ENCODE measurements at regions not wholly inside any gene's neighbourhood (a gene's known extent, or its start where the extent isn't known, plus 50 kb on each side); places are given as distances from the start of the nearest gene placed in this dataset.

DNA sequence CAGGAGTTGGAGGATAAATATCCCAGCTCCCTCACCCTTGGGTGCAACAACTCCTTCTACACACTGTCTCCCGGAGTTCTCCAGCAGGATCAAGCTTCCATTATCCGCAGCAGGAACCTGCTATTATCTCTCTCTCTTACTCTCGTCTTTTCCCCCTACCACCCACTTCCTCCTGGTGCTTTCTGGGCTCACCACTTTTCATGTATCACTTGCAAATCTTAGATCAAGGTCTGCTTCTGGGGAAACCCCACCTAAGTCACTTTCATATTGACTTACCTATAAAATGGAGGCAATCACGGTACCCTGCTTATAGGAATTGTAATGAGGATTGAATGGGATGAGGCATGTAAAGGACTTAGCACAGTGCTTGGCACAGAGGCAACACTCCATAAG, 589.5 kb downstream of the BCOR start:
- WGBS (ENCODE audit: extremely low coverage, insufficient coverage, low lambda C conversion rate): no CpG with 5 or more reads among the region's 4 CpGs
- Histone ChIP-seq H2BK120ac (ENCODE audit: low read depth, low read length) (no peak overlapping the region), H2BK5ac (ENCODE audit: low read length) (no peak overlapping the region), H2BK15ac (replicated peaks; ENCODE audit: low read depth) (no peak overlapping the region), H3K4me1 (ENCODE audit: control insufficient read depth, low read depth, low read length) (no peaks in the 10 kb centered on the region), H3K4me2 (ENCODE audit: low read length) (no peak overlapping the region), H3K36me3 (ENCODE audit: control insufficient read depth, insufficient read depth, low read length) (no peaks in the 10 kb centered on the region), H3K4me3 (ENCODE audit: low read length) (no peak overlapping the region), H3K56ac (ENCODE audit: low read length) (no peak overlapping the region), H3K23ac (ENCODE audit: low read length) (no peak overlapping the region), H3K27ac (ENCODE audit: low read depth, low read length) (no peak overlapping the region), H4K5ac (ENCODE audit: low read length) (no peak overlapping the region), H2AK5ac (ENCODE audit: low read length) (no peak overlapping the region), H3K4ac (ENCODE audit: low read depth, low read length) (no peak overlapping the region), H3K9ac (ENCODE audit: low read length) (no peak overlapping the region), H3K79me1 (ENCODE audit: low read length) (no peaks in the 10 kb centered on the region), H3K79me2 (ENCODE audit: control insufficient read depth, insufficient read depth, low read length) (no peaks in the 10 kb centered on the region), H3K27me3 (ENCODE audit: insufficient read depth, low read length, poor library complexity) (no peaks in the 10 kb centered on the region), H3K18ac (ENCODE audit: low read length) (no peak overlapping the region), H4K8ac (ENCODE audit: low read depth, low read length) (no peak overlapping the region)
- DNase-seq: no peak

DNA sequence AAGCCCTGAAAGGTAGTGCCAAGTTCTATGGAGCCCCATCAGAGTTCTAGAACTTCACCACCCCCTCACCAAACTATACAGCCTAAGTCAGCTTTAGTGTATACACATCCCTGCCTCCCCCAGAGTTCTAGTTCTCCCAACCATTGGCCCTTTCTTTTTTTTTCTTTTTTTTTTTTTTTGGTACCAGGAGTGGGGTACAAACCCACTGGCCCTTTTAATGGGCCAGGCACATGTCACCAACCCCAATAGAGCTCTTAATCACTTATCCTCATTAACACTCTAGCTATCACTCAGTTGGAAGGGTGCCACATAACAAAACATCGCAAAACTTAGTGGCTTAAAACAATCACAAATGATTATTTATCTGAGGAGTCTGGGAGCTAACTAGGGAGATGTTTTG, 588.6 kb downstream of the BCOR start:
- Histone ChIP-seq H4K5ac (ENCODE audit: low read length) (no peak overlapping the region), H3K79me1 (ENCODE audit: low read length) (no peaks in the 10 kb centered on the region), H3K4me2 (ENCODE audit: low read length) (no peak overlapping the region), H3K79me2 (ENCODE audit: control insufficient read depth, insufficient read depth, low read length) (no peaks in the 10 kb centered on the region), H3K27me3 (ENCODE audit: insufficient read depth, low read length, poor library complexity) (no peaks in the 10 kb centered on the region), H3K4me3 (ENCODE audit: low read length) (no peak overlapping the region), H2BK15ac (replicated peaks; ENCODE audit: low read depth) (no peak overlapping the region), H3K36me3 (ENCODE audit: control insufficient read depth, insufficient read depth, low read length) (no peaks in the 10 kb centered on the region), H3K4ac (ENCODE audit: low read depth, low read length) (no peak overlapping the region), H3K23ac (ENCODE audit: low read length) (no peak overlapping the region), H4K8ac (ENCODE audit: low read depth, low read length) (no peak overlapping the region), H3K9ac (ENCODE audit: low read length) (no peak overlapping the region), H2AK5ac (ENCODE audit: low read length) (no peak overlapping the region), H3K4me1 (ENCODE audit: control insufficient read depth, low read depth, low read length) (no peaks in the 10 kb centered on the region), H2BK5ac (ENCODE audit: low read length) (no peak overlapping the region), H2BK120ac (ENCODE audit: low read depth, low read length) (no peak overlapping the region), H3K18ac (ENCODE audit: low read length) (no peak overlapping the region), H3K56ac (ENCODE audit: low read length) (no peak overlapping the region), H3K27ac (ENCODE audit: low read depth, low read length) (no peak overlapping the region)
- WGBS (ENCODE audit: extremely low coverage, insufficient coverage, low lambda C conversion rate): no CpG with 5 or more reads among the region's 1 CpG
- DNase-seq: no peak

DNA sequence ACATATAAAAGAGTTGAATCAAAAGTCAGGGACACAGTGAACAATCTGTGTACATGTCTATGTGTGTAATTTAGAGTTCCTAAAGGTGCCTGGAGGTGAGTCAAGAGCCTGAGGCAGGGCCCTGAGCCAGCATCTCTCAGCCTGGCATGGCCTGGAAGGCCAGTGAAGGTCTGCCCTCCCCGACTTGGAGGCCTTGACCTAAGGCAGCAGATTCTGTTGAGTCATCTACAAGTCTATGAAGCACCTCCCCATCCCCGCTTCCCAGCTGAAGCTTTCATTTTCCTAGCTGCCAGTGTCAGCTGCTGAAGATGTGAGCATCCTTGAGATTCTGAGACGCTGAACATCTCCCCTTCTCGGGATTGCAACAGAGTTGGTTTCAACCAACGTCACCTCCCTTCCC, 583.9 kb downstream of the BCOR start:
- Histone ChIP-seq H2BK5ac (ENCODE audit: low read length) (no peak overlapping the region), H4K5ac (ENCODE audit: low read length) (no peak overlapping the region), H3K56ac (ENCODE audit: low read length) (no peak overlapping the region), H3K79me2 (ENCODE audit: control insufficient read depth, insufficient read depth, low read length) (no peaks in the 10 kb centered on the region), H3K4me3 (ENCODE audit: low read length) (no peak overlapping the region), H3K4ac (ENCODE audit: low read depth, low read length) (no peak overlapping the region), H3K27ac (ENCODE audit: low read depth, low read length) (no peak overlapping the region), H3K4me2 (ENCODE audit: low read length) (no peak overlapping the region), H3K9ac (ENCODE audit: low read length) (no peak overlapping the region), H3K79me1 (ENCODE audit: low read length) (no peaks in the 10 kb centered on the region), H3K36me3 (ENCODE audit: control insufficient read depth, insufficient read depth, low read length) (no peaks in the 10 kb centered on the region), H3K4me1 (ENCODE audit: control insufficient read depth, low read depth, low read length) (no peaks in the 10 kb centered on the region), H3K27me3 (ENCODE audit: insufficient read depth, low read length, poor library complexity) (no peaks in the 10 kb centered on the region), H2BK15ac (replicated peaks; ENCODE audit: low read depth) (no peak overlapping the region), H2AK5ac (ENCODE audit: low read length) (no peak overlapping the region), H2BK120ac (ENCODE audit: low read depth, low read length) (no peak overlapping the region), H3K23ac (ENCODE audit: low read length) (no peak overlapping the region), H3K18ac (ENCODE audit: low read length) (no peak overlapping the region), H4K8ac (ENCODE audit: low read depth, low read length) (no peak overlapping the region)
- WGBS (ENCODE audit: extremely low coverage, insufficient coverage, low lambda C conversion rate): no CpG with 5 or more reads among the region's 5 CpGs
- no peak for DNase-seq

DNA sequence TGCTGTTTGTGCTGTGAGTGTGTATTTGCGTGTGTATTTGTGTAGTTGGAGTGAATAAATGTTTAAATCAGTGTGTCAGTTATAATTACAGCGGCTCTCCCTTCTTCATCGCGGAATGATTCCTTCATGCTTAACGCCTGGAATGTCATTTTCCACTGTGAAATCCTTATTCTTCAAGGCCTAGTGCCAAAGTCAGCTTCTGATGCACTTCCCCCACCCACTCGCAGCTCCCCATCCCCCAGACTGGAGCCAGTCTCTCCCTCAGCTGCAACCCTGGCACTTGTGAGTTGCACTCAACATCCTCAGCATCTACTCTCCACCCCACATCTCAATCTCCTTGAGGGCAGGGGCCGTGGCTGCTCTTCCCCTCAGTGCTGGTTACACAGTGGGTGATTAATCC, 583.0 kb downstream of the BCOR start:
- H4K5ac ChIP-seq (ENCODE audit: low read length): no peak overlapping the region
- no peak overlapping the region for H3K9ac ChIP-seq (ENCODE audit: low read length)
- H2BK120ac ChIP-seq (ENCODE audit: low read depth, low read length): no peak overlapping the region
- H3K4me2 ChIP-seq (ENCODE audit: low read length): no peak overlapping the region
- no peak overlapping the region for H2BK5ac ChIP-seq (ENCODE audit: low read length)
- no peaks in the 10 kb centered on the region for H3K79me2 ChIP-seq (ENCODE audit: control insufficient read depth, insufficient read depth, low read length)
- no peak overlapping the region for H3K4ac ChIP-seq (ENCODE audit: low read depth, low read length)
- H2AK5ac ChIP-seq (ENCODE audit: low read length): no peak overlapping the region
- H3K27me3 ChIP-seq (ENCODE audit: insufficient read depth, low read length, poor library complexity): no peaks in the 10 kb centered on the region
- no CpG with 5 or more reads among the region's 7 CpGs for WGBS (ENCODE audit: extremely low coverage, insufficient coverage, low lambda C conversion rate)
- H3K18ac ChIP-seq (ENCODE audit: low read length): no peak overlapping the region
- no peak overlapping the region for H3K4me3 ChIP-seq (ENCODE audit: low read length)
- H3K56ac ChIP-seq (ENCODE audit: low read length): no peak overlapping the region
- H3K36me3 ChIP-seq (ENCODE audit: control insufficient read depth, insufficient read depth, low read length): no peaks in the 10 kb centered on the region
- no peaks in the 10 kb centered on the region for H3K4me1 ChIP-seq (ENCODE audit: control insufficient read depth, low read depth, low read length)
- no peaks in the 10 kb centered on the region for H3K79me1 ChIP-seq (ENCODE audit: low read length)
- H4K8ac ChIP-seq (ENCODE audit: low read depth, low read length): no peak overlapping the region
- H2BK15ac ChIP-seq (replicated peaks; ENCODE audit: low read depth): no peak overlapping the region
- DNase-seq: no peak
- H3K27ac ChIP-seq (ENCODE audit: low read depth, low read length): no peak overlapping the region
- H3K23ac ChIP-seq (ENCODE audit: low read length): no peak overlapping the region

DNA sequence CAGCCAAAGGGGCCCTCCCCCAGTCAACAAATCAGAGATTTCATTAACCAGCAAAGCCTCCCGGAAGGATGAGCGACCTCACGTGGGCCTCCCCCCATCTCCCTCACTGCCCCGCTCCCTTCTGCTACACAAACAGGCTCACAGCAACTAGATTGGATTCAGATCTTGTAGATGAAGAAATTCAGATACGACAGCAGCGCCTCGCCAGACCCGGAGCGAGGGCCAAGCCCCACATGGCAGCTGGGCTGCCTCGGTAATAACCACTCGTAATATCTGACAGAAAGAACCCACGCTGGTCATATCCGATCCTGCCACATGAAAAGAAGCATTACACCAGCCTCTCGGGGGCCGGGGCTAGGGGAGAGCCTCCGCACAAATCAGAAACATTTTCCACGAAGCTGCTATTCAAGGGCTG, 581.3 kb downstream of the BCOR start:
- Histone ChIP-seq H3K36me3 (ENCODE audit: control insufficient read depth, insufficient read depth, low read length) (no peaks in the 10 kb centered on the region), H4K8ac (ENCODE audit: low read depth, low read length) (no peak overlapping the region), H3K9ac (ENCODE audit: low read length) (no peak overlapping the region), H3K4me3 (ENCODE audit: low read length) (no peak overlapping the region), H3K4ac (ENCODE audit: low read depth, low read length) (no peak overlapping the region), H3K79me1 (ENCODE audit: low read length) (no peaks in the 10 kb centered on the region), H3K27ac (ENCODE audit: low read depth, low read length) (no peak overlapping the region), H2BK120ac (ENCODE audit: low read depth, low read length) (no peak overlapping the region), H3K18ac (ENCODE audit: low read length) (no peak overlapping the region), H4K5ac (ENCODE audit: low read length) (no peak overlapping the region), H3K27me3 (ENCODE audit: insufficient read depth, low read length, poor library complexity) (no peaks in the 10 kb centered on the region), H3K4me2 (ENCODE audit: low read length) (no peak overlapping the region), H2AK5ac (ENCODE audit: low read length) (no peak overlapping the region), H3K56ac (ENCODE audit: low read length) (no peak overlapping the region), H3K79me2 (ENCODE audit: control insufficient read depth, insufficient read depth, low read length) (no peaks in the 10 kb centered on the region), H3K4me1 (ENCODE audit: control insufficient read depth, low read depth, low read length) (no peaks in the 10 kb centered on the region), H2BK15ac (replicated peaks; ENCODE audit: low read depth) (no peak overlapping the region), H2BK5ac (ENCODE audit: low read length) (no peak overlapping the region), H3K23ac (ENCODE audit: low read length) (no peak overlapping the region)
- no peak for DNase-seq
- no CpG with 5 or more reads among the region's 17 CpGs for WGBS (ENCODE audit: extremely low coverage, insufficient coverage, low lambda C conversion rate)

DNA sequence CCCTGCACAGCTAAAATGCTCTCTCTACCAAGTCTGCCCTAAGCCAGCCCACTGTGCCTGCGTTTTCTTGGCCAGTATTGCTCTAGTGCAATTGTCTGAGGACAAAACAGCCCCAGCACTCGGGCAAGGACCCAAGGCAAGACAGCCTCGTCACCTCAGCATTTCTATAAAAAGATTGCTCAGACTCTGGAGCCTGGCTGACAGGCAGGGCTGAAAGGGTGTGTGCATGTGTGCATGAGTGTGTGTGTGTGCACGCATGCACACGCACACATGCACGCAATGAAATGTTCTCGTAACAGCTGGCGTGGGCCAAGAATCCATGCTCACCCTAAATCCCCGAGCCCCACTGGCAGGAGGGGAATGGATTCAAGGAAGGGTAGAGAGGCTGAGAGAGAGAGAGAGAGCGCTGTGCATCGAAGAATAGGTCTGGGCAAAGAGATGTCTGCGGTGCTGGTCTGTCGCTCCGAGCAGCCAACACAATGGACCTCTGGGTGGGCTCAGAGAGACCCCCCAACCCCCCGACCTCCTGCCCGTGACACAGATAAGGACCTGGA, 579.2 kb downstream of the BCOR start:
- Histone ChIP-seq H4K8ac (ENCODE audit: low read depth, low read length) (no peak overlapping the region), H3K4ac (ENCODE audit: low read depth, low read length) (no peak overlapping the region), H3K56ac (ENCODE audit: low read length) (peak overlapping the region; percentile 76), H3K79me2 (ENCODE audit: control insufficient read depth, insufficient read depth, low read length) (no peaks in the 10 kb centered on the region), H3K18ac (ENCODE audit: low read length) (peak overlapping the region; percentile 32), H3K27ac (ENCODE audit: low read depth, low read length) (peak overlapping the region; percentile 51), H2BK120ac (ENCODE audit: low read depth, low read length) (no peak overlapping the region), H2BK15ac (replicated peaks; ENCODE audit: low read depth) (no peak overlapping the region), H2AK5ac (ENCODE audit: low read length) (no peak overlapping the region), H3K4me2 (ENCODE audit: low read length) (no peak overlapping the region), H3K36me3 (ENCODE audit: control insufficient read depth, insufficient read depth, low read length) (no peaks in the 10 kb centered on the region), H3K23ac (ENCODE audit: low read length) (no peak overlapping the region), H3K79me1 (ENCODE audit: low read length) (no peaks in the 10 kb centered on the region), H4K5ac (ENCODE audit: low read length) (no peak overlapping the region), H2BK5ac (ENCODE audit: low read length) (peak overlapping the region; percentile 85), H3K9ac (ENCODE audit: low read length) (peak overlapping the region; percentile 29), H3K4me1 (ENCODE audit: control insufficient read depth, low read depth, low read length) (no peaks in the 10 kb centered on the region), H3K4me3 (ENCODE audit: low read length) (no peak overlapping the region), H3K27me3 (ENCODE audit: insufficient read depth, low read length, poor library complexity) (no peaks in the 10 kb centered on the region)
- no CpG with 5 or more reads among the region's 16 CpGs for WGBS (ENCODE audit: extremely low coverage, insufficient coverage, low lambda C conversion rate)
- no peak for DNase-seq
